KG1 (cell line): ENCODE measurements at regions not wholly inside any gene's neighbourhood (a gene's known extent, or its start where the extent isn't known, plus 50 kb on each side); places are given as distances from the start of the nearest gene placed in this dataset.

Source experiments
- DNase-seq: peaks from one replicate; lab custom pipeline; 2025; lab: John Stamatoyannopoulos, UW

GRCh38 chr1:234731569-234732085 lies 121.6 kb upstream of the IRF2BP2 start:
- no peak for DNase-seq

- DNase-seq, result no peak
These were observed 121.0 kb upstream of the IRF2BP2 start for GRCh38 chr1:234730770-234731568.

GRCh38 chr1:234730475-234730769 lies 120.4 kb upstream of the IRF2BP2 start:
- DNase-seq, result no peak

GRCh38 chr1:234729561-234730474 lies 119.8 kb upstream of the IRF2BP2 start:
- no peak for DNase-seq

- no peak for DNase-seq
These were observed 118.8 kb upstream of the IRF2BP2 start for GRCh38 chr1:234728740-234729139.

GRCh38 chr1:234727018-234727940 lies 117.3 kb upstream of the IRF2BP2 start:
- DNase-seq, result no peak

GRCh38 chr1:234726359-234726943 lies 116.5 kb upstream of the IRF2BP2 start:
- DNase-seq, result no peak

GRCh38 chr1:234725177-234726132 lies 115.5 kb upstream of the IRF2BP2 start:
- DNase-seq, result peak; percentile 51

- DNase-seq, result no peak
These were observed 114.7 kb upstream of the IRF2BP2 start for GRCh38 chr1:234724516-234725176.

GRCh38 chr1:234722904-234723720 lies 113.1 kb upstream of the IRF2BP2 start:
- no peak for DNase-seq

- DNase-seq, result no peak
These were observed 112.3 kb upstream of the IRF2BP2 start for GRCh38 chr1:234722270-234722704.

GRCh38 chr1:234721476-234722269 lies 111.7 kb upstream of the IRF2BP2 start:
- no peak for DNase-seq

- no peak for DNase-seq
These were observed 110.9 kb upstream of the IRF2BP2 start for GRCh38 chr1:234720709-234721441.

- DNase-seq, result no peak
These were observed 109.7 kb upstream of the IRF2BP2 start for GRCh38 chr1:234719454-234720251.

- DNase-seq, result no peak
These were observed 108.8 kb upstream of the IRF2BP2 start for GRCh38 chr1:234718496-234719453.
